ENCODE measurements at regions not wholly inside any gene's neighbourhood (a gene's known extent, or its start where the extent isn't known, plus 50 kb on each side); places are given as distances from the start of the nearest gene placed in this dataset.

DNA sequence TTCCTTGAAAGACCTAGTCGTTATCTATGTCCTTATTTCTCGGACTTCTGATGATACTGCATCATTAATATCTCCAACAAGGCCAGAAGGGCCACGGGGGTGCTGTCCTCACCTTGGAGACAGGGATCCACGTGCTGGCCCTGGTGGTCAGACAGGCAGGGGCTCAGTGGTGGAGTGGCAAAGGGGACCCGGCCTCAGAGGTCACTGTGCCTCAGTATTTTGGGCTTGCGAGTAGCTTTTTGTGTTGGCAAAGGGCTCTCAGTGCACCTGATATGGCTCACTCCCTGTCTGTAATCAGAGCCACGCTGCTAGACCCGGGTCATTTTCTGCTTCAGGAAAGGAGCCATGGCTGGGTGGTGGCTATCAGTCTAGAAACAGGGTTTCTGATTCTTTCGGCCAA, 135.1 kb downstream of the GADD45G start:
- DNase-seq (ENCODE audit: low spot score in 2 of 2) = no peak

DNA sequence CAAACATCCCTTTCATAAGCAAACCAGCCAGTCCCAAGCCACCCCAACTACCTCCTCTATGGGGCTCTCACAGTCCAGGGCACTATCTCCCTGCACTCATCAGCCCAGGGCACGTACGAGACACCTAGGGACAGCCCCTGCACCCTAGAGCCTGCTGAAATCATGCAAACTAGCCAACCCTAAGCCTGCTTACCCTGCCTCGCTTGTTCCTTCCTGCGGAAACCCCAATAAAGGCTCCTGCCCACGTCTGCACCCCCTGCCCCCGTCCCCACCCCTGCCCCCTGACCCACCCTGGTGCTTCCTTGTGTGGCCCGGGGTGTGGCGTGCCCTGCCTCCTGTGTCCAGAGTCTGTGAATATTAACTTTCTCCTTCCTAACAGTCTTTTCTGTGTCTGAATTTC, 135.9 kb downstream of the GADD45G start:
- Histone ChIP-seq H3K9me3 (no peaks in the 10 kb centered on the region), H3K27ac (no peak overlapping the region), H3K36me3 (no peaks in the 10 kb centered on the region), H3K4me3 (no peak overlapping the region), H3K27me3 (no peaks in the 10 kb centered on the region), H3K4me1 (no peaks in the 10 kb centered on the region)
- intact Hi-C loops (cut with DNase I) = loop anchor here (5.0 kb wide), 1 partner anchor 52 kb away; no protein-coding TSS in a partner anchor
- no peak for DNase-seq (ENCODE audit: low spot score in 2 of 2)
- TF ChIP-seq, protein P1, sequence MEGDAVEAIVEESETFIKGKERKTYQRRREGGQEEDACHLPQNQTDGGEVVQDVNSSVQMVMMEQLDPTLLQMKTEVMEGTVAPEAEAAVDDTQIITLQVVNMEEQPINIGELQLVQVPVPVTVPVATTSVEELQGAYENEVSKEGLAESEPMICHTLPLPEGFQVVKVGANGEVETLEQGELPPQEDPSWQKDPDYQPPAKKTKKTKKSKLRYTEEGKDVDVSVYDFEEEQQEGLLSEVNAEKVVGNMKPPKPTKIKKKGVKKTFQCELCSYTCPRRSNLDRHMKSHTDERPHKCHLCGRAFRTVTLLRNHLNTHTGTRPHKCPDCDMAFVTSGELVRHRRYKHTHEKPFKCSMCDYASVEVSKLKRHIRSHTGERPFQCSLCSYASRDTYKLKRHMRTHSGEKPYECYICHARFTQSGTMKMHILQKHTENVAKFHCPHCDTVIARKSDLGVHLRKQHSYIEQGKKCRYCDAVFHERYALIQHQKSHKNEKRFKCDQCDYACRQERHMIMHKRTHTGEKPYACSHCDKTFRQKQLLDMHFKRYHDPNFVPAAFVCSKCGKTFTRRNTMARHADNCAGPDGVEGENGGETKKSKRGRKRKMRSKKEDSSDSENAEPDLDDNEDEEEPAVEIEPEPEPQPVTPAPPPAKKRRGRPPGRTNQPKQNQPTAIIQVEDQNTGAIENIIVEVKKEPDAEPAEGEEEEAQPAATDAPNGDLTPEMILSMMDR (IDR thresholded peaks at IDR 0.05) = no peak

More for the DNA sequence above, 135.1 kb downstream of the GADD45G start:
- no peak overlapping the region for H3K4me3 ChIP-seq
- TF ChIP-seq, protein P1 (IDR thresholded peaks at IDR 0.05) = no peak
- no peaks in the 10 kb centered on the region for H3K4me1 ChIP-seq
- intact Hi-C loops (cut with DNase I) = loop anchor here (5.0 to 10.0 kb wide), 2 partner anchors 52 to 355 kb away; no protein-coding TSS in a partner anchor
- H3K27ac ChIP-seq = no peak overlapping the region
- H3K9me3 ChIP-seq = no peaks in the 10 kb centered on the region
- no peaks in the 10 kb centered on the region for H3K36me3 ChIP-seq
- no peaks in the 10 kb centered on the region for H3K27me3 ChIP-seq

DNA sequence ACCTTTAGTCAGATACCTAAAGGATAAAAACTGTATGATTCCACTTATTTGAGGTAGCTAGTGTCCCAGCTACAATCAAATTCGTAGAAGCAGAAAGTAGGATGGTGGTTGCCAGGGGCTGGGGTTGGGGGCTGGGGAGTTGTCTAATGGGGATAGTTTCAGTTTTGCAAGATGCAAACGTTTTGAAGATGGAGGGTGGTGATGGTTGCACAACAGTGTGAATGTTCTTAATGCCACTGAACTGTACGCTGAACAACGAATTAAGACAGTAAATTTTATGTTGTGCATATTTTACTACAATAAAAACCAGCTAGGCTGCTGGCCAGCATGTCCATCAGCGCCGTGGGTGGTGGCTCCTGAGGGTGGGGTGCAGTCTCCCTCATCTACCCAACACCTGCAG, 137.8 kb downstream of the GADD45G start:
- TF ChIP-seq, protein P1 (IDR thresholded peaks at IDR 0.05) = no peak
- Histone ChIP-seq H3K27me3 (no peaks in the 10 kb centered on the region), H3K4me1 (no peaks in the 10 kb centered on the region), H3K36me3 (no peaks in the 10 kb centered on the region), H3K9me3 (no peaks in the 10 kb centered on the region), H3K27ac (no peak overlapping the region), H3K4me3 (no peak overlapping the region)
- DNase-seq (ENCODE audit: low spot score in 2 of 2) = no peak
- intact Hi-C loops (cut with DNase I) = loop anchor here (5.0 kb wide), 1 partner anchor 50 kb away; no protein-coding TSS in a partner anchor

DNA sequence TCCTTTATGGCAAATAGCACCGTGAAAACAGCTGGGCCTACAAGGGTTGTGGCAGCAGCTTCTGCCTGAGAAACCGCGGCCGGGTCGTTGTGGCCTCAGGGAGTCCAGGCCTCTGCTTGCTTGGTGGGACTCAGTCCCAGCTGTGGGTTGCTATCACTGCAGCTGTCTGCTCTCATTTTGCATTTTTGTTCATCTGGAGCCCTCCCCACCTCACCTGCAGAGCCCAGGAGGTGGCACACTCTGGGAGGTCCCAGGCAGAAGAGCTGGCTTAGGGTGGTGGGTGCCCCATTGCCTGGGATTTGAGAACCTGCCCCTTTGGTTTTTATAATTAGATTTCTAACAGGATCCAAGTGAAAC, 138.4 kb downstream of the GADD45G start:
- Histone ChIP-seq H3K4me3 (no peak overlapping the region), H3K27ac (no peak overlapping the region), H3K36me3 (no peaks in the 10 kb centered on the region), H3K9me3 (no peaks in the 10 kb centered on the region), H3K27me3 (no peaks in the 10 kb centered on the region), H3K4me1 (no peaks in the 10 kb centered on the region)
- intact Hi-C loops (cut with DNase I) = loop anchor here (5.0 kb wide), 1 partner anchor 49 kb away; no protein-coding TSS in a partner anchor
- no peak for DNase-seq (ENCODE audit: low spot score in 2 of 2)
- TF ChIP-seq, protein P1 (IDR thresholded peaks at IDR 0.05) = no peak

DNA sequence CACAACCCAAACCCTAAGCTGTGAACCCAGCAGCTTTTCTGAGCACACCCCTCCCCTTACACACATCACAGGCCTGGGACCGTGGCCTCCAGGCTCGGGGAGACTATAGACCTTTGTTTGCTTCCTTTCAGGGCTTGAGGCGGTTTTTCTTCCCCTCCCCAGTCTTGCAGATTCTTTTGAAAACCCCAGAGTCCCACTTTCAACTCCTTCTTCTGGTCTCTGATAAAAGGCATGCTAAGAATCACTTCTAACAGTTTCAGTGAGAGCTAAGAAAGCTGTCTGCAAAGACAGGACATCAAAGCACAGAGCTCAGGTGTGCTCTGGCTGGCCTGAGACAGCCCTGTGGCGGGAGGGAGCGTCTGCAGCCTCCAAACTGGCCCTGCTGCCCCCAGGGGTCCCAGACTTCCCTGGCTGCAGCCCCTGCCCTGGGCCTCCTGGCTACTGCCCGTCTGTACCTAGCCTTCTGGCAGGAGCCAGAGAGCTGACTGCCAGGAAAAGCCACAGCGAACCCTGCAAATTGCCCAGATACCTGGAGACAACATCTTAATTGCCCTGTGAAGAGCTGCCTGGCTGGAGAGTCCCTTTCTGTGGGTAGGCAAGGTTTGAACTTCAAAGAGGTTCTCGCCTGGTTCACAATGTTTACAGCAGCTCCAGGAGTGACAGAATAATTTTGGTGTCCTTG, 138.9 kb downstream of the GADD45G start:
- H3K27me3 ChIP-seq = no peaks in the 10 kb centered on the region
- no peak overlapping the region for H3K27ac ChIP-seq
- no peaks in the 10 kb centered on the region for H3K9me3 ChIP-seq
- H3K4me1 ChIP-seq = no peaks in the 10 kb centered on the region
- intact Hi-C loops (cut with DNase I) = loop anchor here (5.0 kb wide), 1 partner anchor 49 kb away; no protein-coding TSS in a partner anchor
- H3K36me3 ChIP-seq = no peaks in the 10 kb centered on the region
- H3K4me3 ChIP-seq = no peak overlapping the region
- TF ChIP-seq, protein P1 (IDR thresholded peaks at IDR 0.05) = no peak
- DNase-seq (ENCODE audit: low spot score in 2 of 2) = no peak

All from ascending aorta (tissue), 2 donors.